H9 (cell line): ENCODE measurements at regions not wholly inside any gene's neighbourhood (a gene's known extent, or its start where the extent isn't known, plus 50 kb on each side); places are given as distances from the start of the nearest gene placed in this dataset.

Experiments
- DNase-seq: peaks from one replicate; pipeline ENCODE4 v3.0.0-alpha.2; 2017
- H2AFZ ChIP-seq: one replicate; pipeline ENCODE4 v1.6.1; 2013; ENCODE audit warnings: mild to moderate bottlenecking, low read length, control low read depth, moderate library complexity
- H2AK5ac ChIP-seq: 2 replicates; pipeline ENCODE4 v1.6.1; 2013; ENCODE audit warnings: low read length, control low read depth, mixed read lengths; ENCODE audit not compliant: insufficient read length
- H2BK120ac ChIP-seq: one replicate; pipeline ENCODE4 v1.6.1; 2013; ENCODE audit warnings: low read depth, mild to moderate bottlenecking, low read length, control low read depth, inconsistent platforms; ENCODE audit not compliant: poor library complexity, severe bottlenecking
- H2BK12ac ChIP-seq: 2 replicates; pipeline ENCODE4 v1.6.1; 2013; ENCODE audit warnings: low read length, control low read depth, mixed read lengths, low read depth; ENCODE audit not compliant: insufficient read length
- H2BK15ac ChIP-seq: 2 replicates; pipeline ENCODE4 v1.6.1; 2013; ENCODE audit warnings: low read depth, low read length, control low read depth
- H2BK20ac ChIP-seq: one replicate; pipeline ENCODE4 v1.6.1; 2013; ENCODE audit warnings: low read depth, mild to moderate bottlenecking, low read length, control low read depth, inconsistent platforms; ENCODE audit not compliant: poor library complexity, severe bottlenecking
- H2BK5ac ChIP-seq: 2 replicates; pipeline ENCODE4 v1.6.1; 2013; ENCODE audit warnings: low read length, control low read depth, mixed read lengths; ENCODE audit not compliant: insufficient read length
- H3K14ac ChIP-seq: 2 replicates; pipeline ENCODE4 v1.6.1; 2013; ENCODE audit warnings: low read length, control low read depth; ENCODE audit not compliant: insufficient read depth
- H3K18ac ChIP-seq: 2 replicates; pipeline ENCODE4 v1.6.1; 2013; ENCODE audit warnings: low read depth, mild to moderate bottlenecking, mixed read lengths, low read length, control low read depth; ENCODE audit not compliant: insufficient read length
- H3K23ac ChIP-seq: 2 replicates; pipeline ENCODE4 v1.6.1; 2013; ENCODE audit warnings: low read length, control low read depth, mixed read lengths, low read depth; ENCODE audit not compliant: insufficient read length
- H3K23me2 ChIP-seq: 2 replicates; pipeline ENCODE4 v1.6.1; 2013; ENCODE audit warnings: low read depth, mild to moderate bottlenecking, mixed read lengths, low read length, control low read depth; ENCODE audit not compliant: insufficient read length, poor library complexity, severe bottlenecking
- H3K27ac ChIP-seq: 2 replicates; pipeline ENCODE4 v1.5.1; 2013; ENCODE audit warnings: low read length, control low read depth, mixed read lengths, low read depth; ENCODE audit not compliant: insufficient read length
- H3K27me3 ChIP-seq: 2 replicates; pipeline ENCODE4 v1.6.1; 2013; ENCODE audit warnings: low read length, control low read depth, inconsistent platforms; ENCODE audit not compliant: insufficient read depth
- H3K4ac ChIP-seq: 2 replicates; pipeline ENCODE4 v1.6.1; 2013; ENCODE audit warnings: low read depth, mild to moderate bottlenecking, control low read depth, inconsistent platforms, low read length, moderate library complexity
- H3K4me1 ChIP-seq: 2 replicates; pipeline ENCODE4 v1.6.1; 2013; ENCODE audit warnings: low read length, control low read depth, inconsistent platforms; ENCODE audit not compliant: insufficient read depth
- H3K4me2 ChIP-seq: 2 replicates; pipeline ENCODE4 v1.6.1; 2013; ENCODE audit warnings: low read length, control low read depth, mixed read lengths; ENCODE audit not compliant: insufficient read length, insufficient read depth
- H3K56ac ChIP-seq: 2 replicates; pipeline ENCODE4 v1.6.1; 2013; ENCODE audit warnings: low read depth, mild to moderate bottlenecking, mixed read lengths, low read length, control low read depth; ENCODE audit not compliant: insufficient read length
- H3K79me1 ChIP-seq: 2 replicates; pipeline ENCODE4 v1.6.1; 2013; ENCODE audit warnings: low read depth, mild to moderate bottlenecking, moderate library complexity, low read length, control low read depth, inconsistent platforms; ENCODE audit not compliant: insufficient read depth, poor library complexity, severe bottlenecking
- H3K79me2 ChIP-seq: 2 replicates; pipeline ENCODE4 v1.6.1; 2013; ENCODE audit warnings: low read length, control low read depth, inconsistent platforms; ENCODE audit not compliant: insufficient read depth
- H3K9ac ChIP-seq: 2 replicates; pipeline ENCODE4 v1.6.1; 2013; ENCODE audit warnings: low read length, control low read depth, mixed read lengths; ENCODE audit not compliant: insufficient read length; ENCODE audit errors: extremely low read depth
- H3K9me3 ChIP-seq: one replicate; pipeline ENCODE4 v1.6.1; 2013; ENCODE audit warnings: low read depth, low read length, inconsistent platforms; ENCODE audit not compliant: control insufficient read depth
- H3T11ph ChIP-seq: one replicate; pipeline ENCODE4 v1.6.1; 2013; ENCODE audit warnings: mild to moderate bottlenecking, low read length, control low read depth, inconsistent platforms
- H4K20me1 ChIP-seq: one replicate; pipeline ENCODE4 v1.6.1; 2013; ENCODE audit not compliant: control insufficient read depth, insufficient read length, insufficient read depth
- H4K5ac ChIP-seq: 2 replicates; pipeline ENCODE4 v1.6.1; 2013; ENCODE audit warnings: low read depth, mild to moderate bottlenecking, mixed read lengths, low read length, control low read depth; ENCODE audit not compliant: insufficient read length
- H4K8ac ChIP-seq: replicated peaks from 2 replicates; pipeline ENCODE4 v1.6.1; 2013; ENCODE audit warnings: low read length, control low read depth, mixed read lengths, low read depth; ENCODE audit not compliant: insufficient read length
- H4K91ac ChIP-seq: 2 replicates; pipeline ENCODE4 v1.6.1; 2013; ENCODE audit warnings: low read depth, mild to moderate bottlenecking, moderate library complexity, mixed read lengths, low read length, control low read depth; ENCODE audit not compliant: insufficient read length
- H3K27ac Mint-ChIP-seq, 3 experiments: 2 replicates in 2 of 3; 3 replicates in 1 of 3; pipeline ENCODE4 v1.8.0; 2020 to 2021; ENCODE audit warnings: mixed read lengths in 3 of 3, mild to moderate bottlenecking in 1 of 3, moderate library complexity in 1 of 3
- H3K27me3 Mint-ChIP-seq: 2 replicates; pipeline ENCODE4 v1.8.0; 2021; ENCODE audit warnings: low read depth, mild to moderate bottlenecking, moderate library complexity, mixed read lengths
- H3K36me3 Mint-ChIP-seq, 3 experiments: 2 replicates in 2 of 3; 3 replicates in 1 of 3; pipeline ENCODE4 v1.8.0; 2020 to 2021; ENCODE audit warnings: low read depth in 3 of 3, mixed read lengths in 3 of 3; ENCODE audit not compliant: insufficient read depth in 1 of 3
- H3K4me1 Mint-ChIP-seq, 2 experiments: 2 replicates each; pipeline ENCODE4 v1.8.0; 2020; ENCODE audit warnings: mixed read lengths in 2 of 2
- H3K4me3 Mint-ChIP-seq, 2 experiments: 2 replicates in 1 of 2; 3 replicates in 1 of 2; pipeline ENCODE4 v1.8.0; 2020 to 2021; ENCODE audit warnings: mild to moderate bottlenecking in 2 of 2, mixed read lengths in 2 of 2, moderate library complexity in 1 of 2
- H3K9me3 Mint-ChIP-seq, 2 experiments: 2 replicates in 1 of 2; 3 replicates in 1 of 2; pipeline ENCODE4 v1.8.0; 2020; ENCODE audit warnings: mild to moderate bottlenecking in 2 of 2, mixed read lengths in 2 of 2, moderate library complexity in 1 of 2
- CTCF ChIP-seq: fragments of 200-600 bp; sonication (generic); conservative IDR thresholded peaks from 3 replicates; pipeline ENCODE4 v1.8.0; 2021; ENCODE audit warnings: antibody characterized with exemption, mild to moderate bottlenecking
- WGBS: extraction: QIAGEN DNeasy Blood & Tissue Kit; methylation state at CpG from one replicate; pipeline ENCODE4 v1.1.7; 2013; ENCODE audit warnings: missing lambda C conversion rate, low lambda C conversion rate, mixed read lengths; ENCODE audit not compliant: insufficient read length; ENCODE audit errors: extremely low coverage; 5-methylcytosine and 5-hydroxymethylcytosine counted together

- Mint-ChIP-seq H3K4me3 (no peak overlapping the region), H3K36me3 (peaks cover 9 to 13% (median 9%) of the 10 kb centered on the region in 3 experiments), H3K27me3 (no peaks in the 10 kb centered on the region), H3K27ac (no peak overlapping the region), H3K4me1 (no peaks in the 10 kb centered on the region), H3K9me3 (peaks cover 13 to 18% of the 10 kb centered on the region in 2 experiments)
- WGBS: no CpG with 5 or more reads among the region's 5 CpGs
- Histone ChIP-seq H3K9ac (no peak overlapping the region), H3K4me2 (no peak overlapping the region), H3K4ac (no peak overlapping the region), H3K27ac (no peak overlapping the region), H2BK15ac (no peak overlapping the region), H2AFZ (no peak overlapping the region), H3K9me3 (peaks cover 12% of the 10 kb centered on the region), H2BK120ac (no peak overlapping the region), H2BK12ac (no peak overlapping the region), H2BK20ac (no peak overlapping the region), H3K27me3 (no peaks in the 10 kb centered on the region), H2BK5ac (no peak overlapping the region), H4K8ac (no peak overlapping the region), H3K79me2 (no peaks in the 10 kb centered on the region), H3K79me1 (no peaks in the 10 kb centered on the region), H2AK5ac (no peak overlapping the region), H3T11ph (no peak overlapping the region), H3K56ac (no peak overlapping the region), H3K18ac (no peak overlapping the region), H3K4me1 (no peaks in the 10 kb centered on the region), H3K23me2 (no peaks in the 10 kb centered on the region), H3K14ac (no peak overlapping the region), H4K5ac (no peak overlapping the region), H4K91ac (no peak overlapping the region), H3K23ac (no peak overlapping the region), H4K20me1 (no peaks in the 10 kb centered on the region)
- no peak for DNase-seq
- TF ChIP-seq CTCF: no peak
These were observed 379.1 kb upstream of the GRID2 start for GRCh38 chr4:91924625-91925024.
